K562 (cell line): ENCODE measurements at regions not wholly inside any gene's neighbourhood (a gene's known extent, or its start where the extent isn't known, plus 50 kb on each side); places are given as distances from the start of the nearest gene placed in this dataset.

Experiments used
- ATAC-seq: fragments of 200-7000 bp; cut with Tn5 transposase; 3 replicates; pipeline ENCODE4 v1.9.1; 2020; ENCODE audit warnings: moderate library complexity
- BruUV-seq: library from RNA; stranded (reverse); fragments of 400-500 nt; replicated peaks from 2 replicates; lab custom pipeline; 2021; lab: Mats Ljungman, UMichigan
- CTCF ChIA-PET: fragments of 300-600 bp; formaldehyde crosslinking; extraction: SDS; loops from one replicate; lab custom pipeline; 2021; ENCODE audit warnings: low intra/inter-chr PET ratio; lab: Yijun Ruan, JAX
- POLR2A ChIA-PET: fragments of 300-600, 350-650 bp; sonication (Branson Sonifier 250); formaldehyde crosslinking; extraction: SDS; loops from one replicate; lab custom pipeline; 2021; ENCODE audit warnings: antibody characterized with exemption, inconsistent platforms; lab: Yijun Ruan, JAX
- DNase-seq, 4 experiments: peaks; one replicate each; pipeline versions ENCODE4 v3.0.0 to v3.0.0-alpha.2; 2011 to 2018; ENCODE audit warnings: low spot score in 3 of 4, mixed read lengths in 3 of 4; ENCODE audit errors: extremely low read depth in 1 of 4
- FAIRE-seq: peaks from 2 replicates; lab custom pipeline; 2011; peaks lifted over from hg19 to GRCh38; lab: Jason Lieb, UNC
- H2AFZ ChIP-seq: 2 replicates; pipeline ENCODE4 v1.6.0; 2011; ENCODE audit warnings: low read depth, low read length, control low read depth, inconsistent platforms
- H3K27ac ChIP-seq: fragments of 200-600 bp; 3 replicates; pipeline ENCODE4 v1.8.0; 2011; ENCODE audit warnings: low read depth, mild to moderate bottlenecking, control low read depth, inconsistent platforms, low read length, moderate library complexity, mixed read lengths; ENCODE audit errors: extremely low read depth
- H3K27me3 ChIP-seq, 2 experiments: fragments of 300-600 bp in 1 of 2; 2 replicates in 1 of 2; 3 replicates in 1 of 2; pipeline versions ENCODE4 v1.6.0 to v1.8.0; 2011; ENCODE audit warnings: inconsistent platforms in 2 of 2, low read length in 2 of 2, mild to moderate bottlenecking in 1 of 2, mixed read lengths in 1 of 2, moderate library complexity in 1 of 2; ENCODE audit not compliant: control insufficient read depth in 2 of 2, insufficient read depth in 2 of 2
- H3K36me3 ChIP-seq: fragments of 300-600 bp; 3 replicates; pipeline ENCODE4 v1.8.0; 2011; ENCODE audit warnings: mild to moderate bottlenecking, low read length, inconsistent platforms; ENCODE audit not compliant: control insufficient read depth, insufficient read depth
- H3K4me1 ChIP-seq, 2 experiments: fragments of 200-600 bp in 1 of 2; replicated peaks in 1 of 2; 2 replicates in 1 of 2; 3 replicates in 1 of 2; pipeline versions ENCODE4 v1.5.1 to v1.8.0; 2011; ENCODE audit warnings: inconsistent platforms in 2 of 2, low read length in 2 of 2, mild to moderate bottlenecking in 1 of 2, mixed read lengths in 1 of 2, moderate library complexity in 1 of 2; ENCODE audit not compliant: control insufficient read depth in 2 of 2, insufficient read depth in 2 of 2
- H3K4me2 ChIP-seq: 2 replicates; pipeline ENCODE4 v1.6.1; 2011; ENCODE audit warnings: low read length, control low read depth, inconsistent platforms, mixed read lengths; ENCODE audit not compliant: insufficient read depth
- H3K4me3 ChIP-seq: fragments of 200-600 bp; sonication (generic), shearing (Covaris generic); 2 replicates; pipeline ENCODE4 v1.5.1; 2016; ENCODE audit warnings: control low read depth, inconsistent platforms
- H3K79me2 ChIP-seq: fragments of 200-600 bp; 3 replicates; pipeline ENCODE4 v1.8.0; 2011; ENCODE audit warnings: low read length, inconsistent platforms; ENCODE audit not compliant: control insufficient read depth, insufficient read depth
- H3K9ac ChIP-seq, 2 experiments: 2 replicates each; pipeline versions ENCODE4 v1.6.0 to v1.6.1; 2011; ENCODE audit warnings: low read depth in 2 of 2, low read length in 2 of 2, control low read depth in 1 of 2, inconsistent platforms in 1 of 2, mild to moderate bottlenecking in 1 of 2, mixed read lengths in 1 of 2; ENCODE audit not compliant: insufficient read depth in 1 of 2
- H3K9me1 ChIP-seq: one replicate; pipeline ENCODE4 v1.6.0; 2011; ENCODE audit warnings: inconsistent platforms, mild to moderate bottlenecking, low read length, moderate library complexity; ENCODE audit not compliant: control insufficient read depth, insufficient read depth
- H3K9me3 ChIP-seq: replicated peaks from 2 replicates; pipeline ENCODE4 v1.5.1; 2011; ENCODE audit warnings: low read depth, low read length, inconsistent platforms; ENCODE audit not compliant: control insufficient read depth, insufficient read depth
- H4K20me1 ChIP-seq: replicated peaks from 2 replicates; pipeline ENCODE4 v1.6.1; 2011; ENCODE audit warnings: low read length, inconsistent platforms, mixed read lengths; ENCODE audit not compliant: control insufficient read depth, insufficient read depth
- CBX1 ChIP-seq: sonication (generic); IDR thresholded peaks from 2 replicates; pipeline ENCODE4 v1.6.1; 2016; ENCODE audit warnings: antibody characterized with exemption, low read depth, mild to moderate bottlenecking
- ELF4 ChIP-seq: fragments of 450-650 bp; formaldehyde crosslinking; IDR thresholded peaks from 2 replicates; pipeline ENCODE4 v1.4.0; 2022; ENCODE audit warnings: missing genetic modification characterization
- PKNOX1 ChIP-seq: fragments of 450-650 bp; IDR thresholded peaks from 2 replicates; pipeline ENCODE4 v1.6.1; 2016
- RBM34 ChIP-seq: fragments of 200-400 bp; formaldehyde crosslinking; IDR thresholded peaks from 2 replicates; pipeline ENCODE4 v1.6.1; 2018; ENCODE audit warnings: low read length, borderline replicate concordance; ENCODE audit not compliant: insufficient read depth
- TGIF2 ChIP-seq: sonication (generic); formaldehyde crosslinking; IDR thresholded peaks from 2 replicates; pipeline ENCODE4 v1.8.1; 2022; ENCODE audit warnings: mild to moderate bottlenecking, missing genetic modification reagents, moderate library complexity
- TRIM24 ChIP-seq, 2 experiments: fragments of 450-650 bp; IDR thresholded peaks; 2 replicates each; pipeline ENCODE4 v1.6.1; 2016
- ZEB2 ChIP-seq: fragments of 450-650 bp; IDR thresholded peaks from 2 replicates; pipeline ENCODE4 v1.6.1; 2016
- ZNF174 ChIP-seq: fragments of 250-450 bp; sonication (Bioruptor Pico); IDR thresholded peaks from 2 replicates; pipeline ENCODE4 v1.4.0; 2020; ENCODE audit warnings: mild to moderate bottlenecking
- ZNF395 ChIP-seq: fragments of 200-800 bp; sonication (Bioruptor generic); IDR thresholded peaks from 2 replicates; pipeline ENCODE4 v1.6.1; 2017; ENCODE audit warnings: missing genetic modification characterization, missing compliant biosample characterization
- ZNF830 ChIP-seq: fragments of 250-450 bp; sonication (Bioruptor Pico); IDR thresholded peaks from 2 replicates; pipeline ENCODE4 v1.5.0; 2021; ENCODE audit warnings: mild to moderate bottlenecking
- WGBS: fragments of 100-300 bp; shearing (Covaris generic); methylation state at CpG from one replicate; pipeline ENCODE4 v1.1.6; 2016; ENCODE audit warnings: low coverage, mixed read lengths; ENCODE audit not compliant: insufficient coverage; ENCODE audit errors: missing lambda C conversion rate; 5-methylcytosine and 5-hydroxymethylcytosine counted together
- in situ Hi-C: fragments of 300-500 bp; cut with MboI; formaldehyde crosslinking; loops from 4 replicates; pipeline ENCODE4 v1.15.0; 2018; ENCODE audit warnings: inconsistent platforms, mixed read lengths
- intact Hi-C: fragments of 100-400 bp; cut with micrococcal nuclease; formaldehyde crosslinking; loops from 2 replicates; pipeline ENCODE4 v1.14.2; 2022

DNA sequence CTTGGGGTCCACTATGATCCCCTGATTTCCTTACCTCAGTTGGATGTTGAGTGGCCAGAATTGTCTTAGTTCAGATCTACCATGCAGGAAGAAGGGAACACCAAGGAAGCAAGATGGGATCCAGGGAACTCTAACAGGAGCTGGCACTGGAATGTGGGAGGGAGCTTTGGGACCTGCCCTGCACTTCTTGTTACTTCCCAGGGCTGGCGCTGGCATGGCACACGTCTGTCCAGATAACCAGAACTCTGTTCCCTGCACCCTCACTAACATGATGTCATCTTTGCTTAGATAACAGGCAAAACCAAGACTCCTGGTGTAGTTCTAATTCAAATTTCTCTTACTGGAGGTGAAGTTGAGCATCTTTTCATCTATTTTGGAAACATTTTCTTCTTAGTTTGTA lies 550.0 kb downstream of the MN1 start:
- Histone ChIP-seq H3K9ac (no peak overlapping the region), H3K9me3 (no peaks in the 10 kb centered on the region), H3K79me2 (no peaks in the 10 kb centered on the region), H3K4me2 (no peak overlapping the region), H3K27me3 (no peaks in the 10 kb centered on the region), H3K4me3 (no peak overlapping the region), H3K27ac (no peak overlapping the region), H3K36me3 (no peaks in the 10 kb centered on the region), H4K20me1 (no peaks in the 10 kb centered on the region), H2AFZ (no peak overlapping the region)
- ChIA-PET POLR2A (no interaction called here), CTCF (no interaction called here)
- DNase-seq (no peak), ATAC-seq (no peak)
- BruUV-seq = no TSS peak
- intact Hi-C loops (no loop called here), in situ Hi-C loops (no loop called here)
- TF ChIP-seq RBM34 = no peak
- no peak for TF ChIP-seq CBX1
- TF ChIP-seq ZNF830 = no peak
- TF ChIP-seq ELF4 = no peak
- TF ChIP-seq TGIF2 = no peak
- no peak for TF ChIP-seq ZEB2
- TF ChIP-seq ZNF174 = no peak
- no peak for TF ChIP-seq TRIM24 (IDR thresholded peaks at IDR 0.05)
- TF ChIP-seq PKNOX1 = no peak
- TF ChIP-seq ZNF395 = no peak
- TF ChIP-seq, all 486 proteins: peak for 0
- H3K4me1 ChIP-seq = no peaks in the 10 kb centered on the region
- no peak for FAIRE-seq
- 0% methylated on average over 2 of the region's 2 CpGs for WGBS
- H3K9me1 ChIP-seq = no peaks in the 10 kb centered on the region
